ENCODE measurements at regions not wholly inside any gene's neighbourhood (a gene's known extent, or its start where the extent isn't known, plus 50 kb on each side); places are given as distances from the start of the nearest gene placed in this dataset.
"Not testable (repeated sequence)": the region's sequence is repeated elsewhere in the genome, so short reads cannot be mapped to it uniquely, and the experiment has no call there.

DNA sequence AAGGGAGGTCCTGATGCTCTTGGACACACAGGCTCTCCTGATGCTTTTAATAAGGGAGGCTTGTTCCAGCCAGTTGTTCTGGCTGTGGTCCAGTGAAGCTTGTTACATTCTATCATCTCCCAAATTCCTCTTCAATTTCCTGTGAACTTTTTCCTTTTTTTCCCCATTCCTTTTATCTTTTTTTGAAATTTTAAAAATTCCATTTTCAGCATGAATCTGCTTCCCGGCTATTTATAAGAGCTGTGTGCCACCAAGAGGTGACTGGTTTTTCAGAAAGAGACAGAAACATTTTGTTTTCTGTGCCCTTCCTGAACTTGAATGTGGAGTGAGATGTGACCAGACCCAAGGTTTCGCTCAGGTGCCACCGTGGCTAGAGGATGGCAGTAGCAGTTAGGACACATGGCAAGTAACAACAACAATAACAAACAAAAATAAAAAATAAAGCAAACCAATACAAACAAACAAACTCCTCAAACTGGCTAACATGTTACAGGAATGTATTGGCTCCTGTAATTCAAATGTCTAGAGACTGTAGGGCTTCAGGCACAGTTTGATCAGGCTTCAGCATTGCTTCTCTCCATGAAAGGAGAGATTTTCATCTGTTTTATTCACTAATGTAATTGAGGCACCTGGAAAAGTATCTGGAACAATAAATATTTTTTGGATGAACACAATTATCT is 121.1 kb downstream of the BOD1 start:
- DNase-seq = no peak

GRCh38 chr5:173494446-173494845 is 122.0 kb downstream of the BOD1 start:
- DNase-seq = no peak

DNA sequence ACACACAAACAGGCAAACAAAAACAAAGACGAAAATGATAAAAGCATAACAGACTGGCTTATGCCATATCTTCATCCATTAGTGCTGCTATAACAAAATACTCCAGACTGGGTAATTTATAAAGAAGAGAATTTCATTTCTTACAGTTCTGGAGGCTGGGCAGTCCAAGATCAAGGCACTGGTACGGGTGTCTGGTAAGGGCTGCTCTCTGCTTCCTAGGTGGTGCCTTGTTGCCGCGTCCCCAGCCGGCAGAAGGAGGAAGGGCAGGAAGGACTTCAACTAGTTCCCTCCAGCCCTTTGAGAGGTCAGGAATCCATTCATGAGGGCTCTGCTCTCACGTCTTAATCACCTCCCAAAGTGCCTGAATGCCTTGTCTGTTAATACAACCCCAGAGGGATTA is 122.6 kb downstream of the BOD1 start:
- no peak for DNase-seq

- no peak for DNase-seq
Observed at GRCh38 chr5:173493040-173493439, 123.4 kb downstream of the BOD1 start.

- DNase-seq = no peak
Observed at GRCh38 chr5:173490681-173491080, 125.8 kb downstream of the BOD1 start.

GRCh38 chr5:173488144-173488543 is 128.3 kb downstream of the BOD1 start:
- DNase-seq = no peak

- DNase-seq = no peak
Observed at GRCh38 chr5:173487300-173487699, 129.2 kb downstream of the BOD1 start.

DNA sequence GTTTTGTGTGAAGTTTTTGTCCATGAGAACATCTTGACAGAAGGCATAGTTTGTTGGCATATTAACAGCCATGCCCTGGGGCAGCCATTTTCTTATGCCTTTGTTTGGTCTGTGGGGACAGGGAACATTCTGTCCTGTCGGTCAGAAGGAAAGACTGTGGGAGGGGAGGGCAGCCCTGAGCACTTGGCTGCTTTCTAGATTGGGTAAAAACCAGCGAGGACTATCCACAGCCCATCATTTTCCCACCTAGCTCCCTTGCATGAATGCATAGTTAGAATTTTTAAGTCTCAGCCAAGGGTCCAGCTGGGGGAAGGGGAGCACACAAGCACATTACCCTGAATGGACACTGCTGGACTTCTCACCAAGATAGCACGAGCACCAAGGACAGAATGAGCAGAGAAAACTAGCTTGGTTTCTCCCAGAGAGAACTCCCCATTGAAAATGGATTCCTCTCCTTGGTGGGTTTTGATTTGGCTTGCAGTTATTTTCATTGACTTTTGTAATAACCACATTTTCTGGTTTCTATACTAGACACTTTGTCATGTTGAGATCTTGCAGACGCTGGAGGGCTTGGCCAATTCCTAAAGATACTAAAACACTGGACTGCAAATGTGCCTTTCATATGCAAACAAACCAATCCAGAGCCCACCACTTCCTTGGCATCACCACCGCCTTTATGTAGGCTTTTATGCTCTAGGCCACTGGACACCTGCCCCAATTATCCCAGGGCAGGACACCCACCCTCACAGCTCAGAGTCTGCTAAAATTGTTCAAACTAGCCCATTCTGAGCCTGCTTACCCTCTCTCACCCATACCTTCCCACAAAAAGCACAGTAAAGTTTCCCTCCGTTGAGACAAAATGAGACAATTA is 129.9 kb downstream of the BOD1 start:
- DNase-seq = no peak

DNA sequence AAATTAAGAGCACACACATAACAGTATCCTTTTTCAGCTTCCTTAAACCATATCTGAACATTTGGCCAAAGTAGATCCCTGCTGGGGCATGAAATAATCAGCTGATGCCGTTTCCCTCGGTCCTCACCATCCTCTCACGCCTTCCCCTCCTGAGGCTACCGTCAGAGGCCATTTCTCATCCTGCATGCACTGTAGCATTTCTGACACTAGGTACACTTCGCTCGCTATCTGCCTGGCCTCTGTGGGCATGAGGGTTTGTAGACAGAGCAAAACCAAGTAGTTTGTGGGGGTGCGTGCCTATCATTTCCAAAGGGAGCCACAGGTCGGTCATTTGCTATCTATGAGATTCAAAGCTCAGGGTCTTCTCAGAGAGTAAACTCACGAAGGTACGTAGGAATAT is 131.9 kb downstream of the BOD1 start:
- no peak for DNase-seq

DNA sequence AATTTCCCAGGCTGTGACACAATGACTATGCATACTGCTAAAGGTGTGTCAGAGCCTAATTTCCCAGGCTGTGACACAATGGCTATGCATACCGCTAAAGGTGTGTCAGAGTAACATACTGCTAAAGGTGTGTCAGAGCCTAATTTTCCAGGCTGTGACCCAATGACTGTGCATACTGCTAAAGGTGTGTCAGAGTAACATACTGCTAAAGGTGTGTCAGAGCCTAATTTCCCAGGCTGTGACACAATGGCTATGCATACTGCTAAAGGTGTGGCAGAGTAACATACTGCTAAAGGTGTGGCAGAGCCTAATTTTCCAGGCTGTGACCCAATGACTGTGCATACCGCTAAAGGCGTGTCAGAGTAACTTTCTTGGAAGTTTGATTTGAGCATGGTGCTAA is 132.9 kb downstream of the BOD1 start:
- DNase-seq = not testable (repeated sequence)

GRCh38 chr5:173483160-173483559 is 133.3 kb downstream of the BOD1 start:
- DNase-seq = no peak

DNA sequence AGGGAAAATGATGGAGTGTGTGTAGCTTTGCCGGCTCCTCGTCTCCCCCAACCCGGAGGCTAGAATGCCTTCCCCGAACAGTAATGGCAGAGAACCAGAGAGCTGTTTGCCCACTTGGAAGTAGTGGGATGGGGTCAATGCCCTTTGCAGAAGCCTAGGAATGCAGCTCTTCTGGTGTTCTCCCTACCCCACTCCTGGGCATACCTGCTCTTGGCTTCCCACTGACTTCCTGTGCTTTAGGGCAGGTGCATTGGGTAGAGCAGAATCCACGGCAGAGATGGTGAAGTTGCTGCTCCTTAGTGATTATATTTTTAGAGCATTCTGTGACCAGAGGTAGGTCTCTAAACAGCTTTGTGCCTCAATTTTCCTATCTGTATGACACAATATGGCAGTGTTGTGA is 134.6 kb downstream of the BOD1 start:
- no peak for DNase-seq

DNA sequence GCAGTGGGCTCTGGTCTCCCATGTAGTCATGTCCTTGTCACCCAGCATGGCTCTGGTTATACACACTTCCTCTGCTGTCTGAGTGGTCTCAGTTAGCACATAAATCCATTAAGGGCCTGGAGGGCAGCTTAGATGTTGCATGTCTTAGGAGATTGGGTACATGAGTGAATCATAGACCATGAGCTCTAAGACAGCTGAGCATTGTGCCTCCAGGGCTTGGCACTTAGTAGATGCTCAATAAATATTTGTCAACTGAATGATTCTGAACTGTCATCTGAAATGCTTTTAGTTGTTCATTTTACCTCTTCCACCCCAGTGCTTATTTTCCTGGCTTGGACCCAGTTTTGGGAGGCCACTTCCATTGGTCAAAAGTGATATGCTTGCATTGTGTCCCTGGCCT is 135.6 kb downstream of the BOD1 start:
- no peak for DNase-seq

DNA sequence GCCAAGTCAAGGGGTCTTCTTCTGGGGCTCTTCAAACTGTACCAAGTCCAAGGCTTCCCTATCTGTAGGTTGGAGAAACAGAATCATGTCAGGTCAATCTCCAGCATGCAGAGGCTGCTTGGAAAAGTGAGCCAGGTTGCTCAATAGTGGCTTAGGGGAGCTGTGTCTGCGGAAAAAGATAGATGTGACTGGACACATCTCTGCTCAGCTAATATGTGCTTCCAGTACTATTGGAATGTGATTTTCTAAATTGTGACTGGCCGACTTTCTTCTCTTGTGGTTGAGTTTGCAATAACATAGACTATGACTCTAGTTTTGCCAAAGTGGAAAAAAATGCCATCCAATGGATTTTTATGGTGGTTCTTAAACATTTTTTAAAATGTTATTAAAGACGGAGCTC is 136.7 kb downstream of the BOD1 start:
- no peak for DNase-seq

DNA sequence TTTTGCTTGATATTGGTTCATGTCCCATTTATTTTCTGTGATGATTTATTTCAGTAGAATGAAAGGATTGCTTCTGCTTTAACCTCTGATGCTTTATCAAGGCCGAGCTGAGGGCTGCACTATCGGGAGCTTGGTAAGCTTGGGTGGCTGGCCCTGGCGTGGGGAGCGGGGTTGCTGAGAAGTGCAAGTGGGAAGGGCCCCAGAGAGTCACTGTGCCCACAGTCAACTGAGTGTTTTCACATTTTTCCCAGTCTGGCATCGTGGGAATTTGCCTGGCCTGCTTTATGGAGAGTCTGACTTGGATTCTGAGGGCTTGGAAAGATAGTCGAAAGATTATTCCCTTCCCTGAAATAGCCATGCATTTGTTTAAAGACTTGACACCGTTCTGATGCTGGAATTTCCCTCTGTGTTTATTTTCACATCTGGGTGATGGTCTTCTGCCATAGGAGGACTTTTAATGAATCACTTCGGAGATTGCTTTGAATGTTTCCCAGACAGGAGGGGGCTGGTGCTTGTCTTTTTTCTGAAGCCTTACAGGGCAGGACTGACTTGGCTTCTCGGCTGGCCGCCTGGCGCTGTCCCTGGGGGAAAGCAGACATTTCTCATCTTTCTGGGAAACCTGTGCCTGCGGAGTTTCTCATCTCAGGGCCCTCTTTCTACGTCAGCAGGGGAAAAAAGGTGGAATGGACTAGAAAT is 139.0 kb downstream of the BOD1 start:
- no peak for DNase-seq

- DNase-seq = no peak
Observed at GRCh38 chr5:173475780-173476179, 140.7 kb downstream of the BOD1 start.

- DNase-seq = no peak
Observed at GRCh38 chr5:173474881-173475287, 141.6 kb downstream of the BOD1 start.

DNA sequence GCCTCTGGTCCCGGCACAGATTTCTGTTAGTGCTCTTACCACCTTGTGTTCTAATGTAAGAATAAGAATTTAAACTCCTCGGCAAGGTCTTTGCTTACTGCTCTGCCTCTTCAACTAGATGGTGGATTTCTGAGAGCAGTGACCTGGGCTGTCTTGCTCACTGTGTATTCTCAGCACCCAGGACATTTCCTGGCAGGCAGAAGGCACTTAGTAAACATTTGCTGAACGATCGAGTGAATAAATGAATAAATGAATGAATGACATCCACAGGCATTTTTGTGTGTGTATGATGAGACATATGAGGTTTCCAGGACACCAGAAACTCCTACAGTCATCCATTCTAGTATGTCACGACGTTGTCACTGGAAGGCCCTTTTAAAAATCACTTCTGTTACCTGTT is 143.2 kb downstream of the BOD1 start:
- DNase-seq = no peak

GRCh38 chr5:173472784-173473278 is 143.6 kb downstream of the BOD1 start:
- no peak for DNase-seq

- DNase-seq = no peak
Observed at GRCh38 chr5:173472164-173472563, 143.9 kb upstream of the STC2 start.

GRCh38 chr5:173468821-173469251 is 140.6 kb upstream of the STC2 start:
- no peak for DNase-seq

- DNase-seq = no peak
Observed at GRCh38 chr5:173466227-173466626, 138.0 kb upstream of the STC2 start.

DNA sequence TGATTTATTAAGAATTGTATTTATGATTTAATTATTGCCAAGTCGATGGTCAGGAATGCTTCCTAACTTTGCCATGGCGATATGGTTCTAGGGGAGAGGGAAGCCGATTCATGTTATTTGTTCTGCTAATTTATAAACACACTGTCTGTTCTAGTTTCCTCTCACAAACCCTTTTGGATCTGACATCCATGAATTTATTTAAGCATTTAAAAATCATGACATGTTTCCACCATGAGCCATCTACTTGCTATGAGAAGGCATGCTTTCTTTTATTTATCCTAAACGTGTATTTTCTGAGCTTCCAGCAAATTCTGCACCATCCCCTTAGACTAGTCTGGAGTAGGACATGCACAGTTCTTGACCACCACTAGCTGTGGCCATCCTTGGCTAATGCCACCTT is 136.6 kb upstream of the STC2 start:
- no peak for DNase-seq

GRCh38 chr5:173463207-173463606 is 135.0 kb upstream of the STC2 start:
- DNase-seq = no peak

Measured in RPMI8226 (cell line).